ENCODE measurements at regions not wholly inside any gene's neighbourhood (a gene's known extent, or its start where the extent isn't known, plus 50 kb on each side); places are given as distances from the start of the nearest gene placed in this dataset.
A peak's percentile ranks its signal among the peaks of the same experiment; 100 is the strongest.

DNA sequence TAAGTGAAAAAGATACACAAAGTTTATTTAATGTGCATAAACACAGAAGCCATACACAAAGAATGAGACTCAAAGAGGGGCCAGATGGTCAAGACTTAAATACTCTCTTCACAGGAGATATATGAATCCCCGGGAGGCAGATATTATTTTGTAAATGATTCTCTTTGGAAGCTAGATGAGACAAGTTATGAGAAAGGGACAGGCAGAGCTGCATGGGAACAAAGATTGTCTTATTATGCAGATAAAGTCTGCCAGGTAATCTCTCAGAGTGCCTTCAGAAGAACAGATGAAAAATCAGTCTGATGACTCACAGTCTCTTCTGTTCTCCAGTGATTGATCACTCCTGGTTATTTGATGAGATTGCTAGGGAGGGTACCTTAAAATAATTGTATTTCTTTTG lies 89.0 kb downstream of the NAF1 start:
- Mint-ChIP-seq H3K36me3 (ENCODE audit: insufficient read depth, unreplicated experiment) (no peaks in the 10 kb centered on the region), H3K4me1 (ENCODE audit: insufficient read depth, unreplicated experiment) (no peaks in the 10 kb centered on the region), H3K27ac (ENCODE audit: low read depth, unreplicated experiment) (no peak overlapping the region), H3K9me3 (ENCODE audit: unreplicated experiment) (no peaks in the 10 kb centered on the region), H3K4me3 (ENCODE audit: unreplicated experiment) (no peak overlapping the region), H3K27me3 (ENCODE audit: insufficient read depth, unreplicated experiment) (no peaks in the 10 kb centered on the region)
- ChIA-PET CTCF (interaction anchor here (0.6 to 0.7 kb wide), 2 partner anchors 86 to 1680 kb away, joined by 3 to 8 read pairs; no protein-coding TSS in a partner anchor), POLR2A (no interaction called here)
- TF ChIP-seq, protein P1, sequence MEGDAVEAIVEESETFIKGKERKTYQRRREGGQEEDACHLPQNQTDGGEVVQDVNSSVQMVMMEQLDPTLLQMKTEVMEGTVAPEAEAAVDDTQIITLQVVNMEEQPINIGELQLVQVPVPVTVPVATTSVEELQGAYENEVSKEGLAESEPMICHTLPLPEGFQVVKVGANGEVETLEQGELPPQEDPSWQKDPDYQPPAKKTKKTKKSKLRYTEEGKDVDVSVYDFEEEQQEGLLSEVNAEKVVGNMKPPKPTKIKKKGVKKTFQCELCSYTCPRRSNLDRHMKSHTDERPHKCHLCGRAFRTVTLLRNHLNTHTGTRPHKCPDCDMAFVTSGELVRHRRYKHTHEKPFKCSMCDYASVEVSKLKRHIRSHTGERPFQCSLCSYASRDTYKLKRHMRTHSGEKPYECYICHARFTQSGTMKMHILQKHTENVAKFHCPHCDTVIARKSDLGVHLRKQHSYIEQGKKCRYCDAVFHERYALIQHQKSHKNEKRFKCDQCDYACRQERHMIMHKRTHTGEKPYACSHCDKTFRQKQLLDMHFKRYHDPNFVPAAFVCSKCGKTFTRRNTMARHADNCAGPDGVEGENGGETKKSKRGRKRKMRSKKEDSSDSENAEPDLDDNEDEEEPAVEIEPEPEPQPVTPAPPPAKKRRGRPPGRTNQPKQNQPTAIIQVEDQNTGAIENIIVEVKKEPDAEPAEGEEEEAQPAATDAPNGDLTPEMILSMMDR (IDR thresholded peaks at IDR 0.05; ENCODE audit: unreplicated experiment): no peak
- BruUV-seq (replicated peaks): no TSS peak
- intact Hi-C loops (cut with micrococcal nuclease): no loop called here
- no peak for DNase-seq (ENCODE audit: unreplicated experiment)

DNA sequence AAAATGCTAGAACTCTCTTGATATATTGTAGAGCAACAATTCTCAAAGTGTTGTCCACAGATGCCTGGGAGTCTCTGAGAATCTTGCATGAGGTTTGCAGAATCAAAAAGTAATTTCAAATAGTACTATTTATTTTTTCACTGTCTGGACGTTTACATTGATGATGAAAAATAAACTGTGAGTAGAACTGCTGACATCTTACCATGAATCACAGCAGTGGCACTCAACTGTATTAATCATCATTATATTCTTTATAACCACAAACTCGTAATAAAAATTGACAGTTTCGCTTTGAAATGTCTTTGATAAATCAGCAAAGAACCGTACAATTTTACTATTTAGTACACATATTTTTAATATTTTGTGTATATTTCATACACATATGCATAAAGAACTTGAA lies 94.5 kb downstream of the NAF1 start:
- H3K36me3 Mint-ChIP-seq (ENCODE audit: insufficient read depth, unreplicated experiment): no peaks in the 10 kb centered on the region
- CTCF ChIA-PET: no interaction called here
- no TSS peak for BruUV-seq (replicated peaks)

GRCh38 chr4:163071308-163071707 lies 95.4 kb downstream of the NAF1 start:
- ChIA-PET POLR2A (interaction anchor here (0.7 kb wide), 1 partner anchor 27 kb away, joined by 3 read pairs; no protein-coding TSS in a partner anchor), CTCF (interaction anchor here (0.7 kb wide), 1 partner anchor 260 kb away, joined by 3 read pairs; the partner anchor contains the start of gene NPY1R)
- Mint-ChIP-seq H3K36me3 (ENCODE audit: insufficient read depth, unreplicated experiment) (no peaks in the 10 kb centered on the region), H3K27me3 (ENCODE audit: insufficient read depth, unreplicated experiment) (no peaks in the 10 kb centered on the region), H3K9me3 (ENCODE audit: unreplicated experiment) (no peaks in the 10 kb centered on the region), H3K4me1 (ENCODE audit: insufficient read depth, unreplicated experiment) (peaks cover 21% of the 10 kb centered on the region), H3K4me3 (ENCODE audit: unreplicated experiment) (no peak overlapping the region), H3K27ac (ENCODE audit: low read depth, unreplicated experiment) (peak overlapping the region; percentile 61)
- intact Hi-C loops (cut with micrococcal nuclease): no loop called here
- no peak for DNase-seq (ENCODE audit: unreplicated experiment)
- BruUV-seq (replicated peaks): no TSS peak
- TF ChIP-seq, protein P1 (IDR thresholded peaks at IDR 0.05; ENCODE audit: unreplicated experiment): no peak

More for the DNA sequence above, 94.5 kb downstream of the NAF1 start:
- peak overlapping the region; percentile 61 for H3K27ac Mint-ChIP-seq (ENCODE audit: low read depth, unreplicated experiment)
- H3K4me3 Mint-ChIP-seq (ENCODE audit: unreplicated experiment): no peak overlapping the region
- TF ChIP-seq, protein P1 (IDR thresholded peaks at IDR 0.05; ENCODE audit: unreplicated experiment): no peak
- intact Hi-C loops (cut with micrococcal nuclease): no loop called here
- DNase-seq (ENCODE audit: unreplicated experiment): peak; percentile 36
- peaks cover 21% of the 10 kb centered on the region for H3K4me1 Mint-ChIP-seq (ENCODE audit: insufficient read depth, unreplicated experiment)
- H3K27me3 Mint-ChIP-seq (ENCODE audit: insufficient read depth, unreplicated experiment): no peaks in the 10 kb centered on the region
- POLR2A ChIA-PET: no interaction called here
- no peaks in the 10 kb centered on the region for H3K9me3 Mint-ChIP-seq (ENCODE audit: unreplicated experiment)

GRCh38 chr4:163070023-163070422 lies 96.7 kb downstream of the NAF1 start:
- Mint-ChIP-seq H3K9me3 (ENCODE audit: unreplicated experiment) (no peaks in the 10 kb centered on the region), H3K36me3 (ENCODE audit: insufficient read depth, unreplicated experiment) (no peaks in the 10 kb centered on the region), H3K4me3 (ENCODE audit: unreplicated experiment) (no peak overlapping the region), H3K27ac (ENCODE audit: low read depth, unreplicated experiment) (no peak overlapping the region), H3K4me1 (ENCODE audit: insufficient read depth, unreplicated experiment) (peaks cover 21% of the 10 kb centered on the region), H3K27me3 (ENCODE audit: insufficient read depth, unreplicated experiment) (no peaks in the 10 kb centered on the region)
- ChIA-PET CTCF (interaction anchor here (0.6 to 1.1 kb wide), 2 partner anchors 56 to 752 kb away, joined by 3 read pairs; no protein-coding TSS in a partner anchor), POLR2A (no interaction called here)
- BruUV-seq (replicated peaks): no TSS peak
- intact Hi-C loops (cut with micrococcal nuclease): no loop called here
- no peak for DNase-seq (ENCODE audit: unreplicated experiment)
- TF ChIP-seq, protein P1 (IDR thresholded peaks at IDR 0.05; ENCODE audit: unreplicated experiment): no peak

All from MCF 10A (cell line).